Right atrium auricular region (tissue), 2 donors: ENCODE measurements at regions not wholly inside any gene's neighbourhood (a gene's known extent, or its start where the extent isn't known, plus 50 kb on each side); places are given as distances from the start of the nearest gene placed in this dataset.

Source experiments
- DNase-seq: peaks from one replicate; pipeline ENCODE4 v3.0.0-alpha.2; 2019; ENCODE audit warnings: low spot score
- H3K27ac ChIP-seq, 2 donors: fragments of 200-600 bp; sonication (generic); 1 replicate in 1 of 2; 2 replicates in 1 of 2; pipeline ENCODE4 v1.5.1; 2016 to 2019
- H3K27me3 ChIP-seq, 2 donors: fragments of 200-600 bp; sonication (generic); one replicate each; pipeline versions ENCODE4 v1.5.1 to v1.6.0; 2017 to 2019
- H3K36me3 ChIP-seq: fragments of 200-600 bp; sonication (generic); one replicate; pipeline ENCODE4 v1.5.1; 2016
- H3K4me1 ChIP-seq, 2 donors: fragments of 200-600 bp; sonication (generic); one replicate each; pipeline versions ENCODE4 v1.5.1 to v1.6.0; 2017 to 2019
- H3K4me3 ChIP-seq, 2 donors: fragments of 200-600 bp; sonication (generic); 1 replicate in 1 of 2; 2 replicates in 1 of 2; pipeline ENCODE4 v1.5.1; 2017 to 2019; ENCODE audit warnings: mild to moderate bottlenecking in 1 of 2, moderate library complexity in 1 of 2
- H3K9me3 ChIP-seq, 2 donors: fragments of 200-600 bp; sonication (generic); one replicate each; pipeline ENCODE4 v1.5.1; 2019
- TF ChIP-seq, protein P1 (sequence below), 2 donors: fragments of 200-600 bp; sonication (generic); IDR thresholded peaks; one replicate each; pipeline ENCODE4 v1.5.1; 2019; ENCODE audit warnings: antibody characterized with exemption in 2 of 2

- Histone ChIP-seq H3K4me3 (no peak overlapping the region), H3K4me1 (no peaks in the 10 kb centered on the region), H3K27ac (no peak overlapping the region), H3K9me3 (no peaks in the 10 kb centered on the region), H3K36me3 (no peaks in the 10 kb centered on the region), H3K27me3 (no peaks in the 10 kb centered on the region)
- no peak for DNase-seq
- TF ChIP-seq, protein P1, sequence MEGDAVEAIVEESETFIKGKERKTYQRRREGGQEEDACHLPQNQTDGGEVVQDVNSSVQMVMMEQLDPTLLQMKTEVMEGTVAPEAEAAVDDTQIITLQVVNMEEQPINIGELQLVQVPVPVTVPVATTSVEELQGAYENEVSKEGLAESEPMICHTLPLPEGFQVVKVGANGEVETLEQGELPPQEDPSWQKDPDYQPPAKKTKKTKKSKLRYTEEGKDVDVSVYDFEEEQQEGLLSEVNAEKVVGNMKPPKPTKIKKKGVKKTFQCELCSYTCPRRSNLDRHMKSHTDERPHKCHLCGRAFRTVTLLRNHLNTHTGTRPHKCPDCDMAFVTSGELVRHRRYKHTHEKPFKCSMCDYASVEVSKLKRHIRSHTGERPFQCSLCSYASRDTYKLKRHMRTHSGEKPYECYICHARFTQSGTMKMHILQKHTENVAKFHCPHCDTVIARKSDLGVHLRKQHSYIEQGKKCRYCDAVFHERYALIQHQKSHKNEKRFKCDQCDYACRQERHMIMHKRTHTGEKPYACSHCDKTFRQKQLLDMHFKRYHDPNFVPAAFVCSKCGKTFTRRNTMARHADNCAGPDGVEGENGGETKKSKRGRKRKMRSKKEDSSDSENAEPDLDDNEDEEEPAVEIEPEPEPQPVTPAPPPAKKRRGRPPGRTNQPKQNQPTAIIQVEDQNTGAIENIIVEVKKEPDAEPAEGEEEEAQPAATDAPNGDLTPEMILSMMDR (IDR thresholded peaks at IDR 0.05) = no peak
These were observed 346.2 kb upstream of the LRRC7 start for GRCh38 chr1:69221524-69221923.

DNA sequence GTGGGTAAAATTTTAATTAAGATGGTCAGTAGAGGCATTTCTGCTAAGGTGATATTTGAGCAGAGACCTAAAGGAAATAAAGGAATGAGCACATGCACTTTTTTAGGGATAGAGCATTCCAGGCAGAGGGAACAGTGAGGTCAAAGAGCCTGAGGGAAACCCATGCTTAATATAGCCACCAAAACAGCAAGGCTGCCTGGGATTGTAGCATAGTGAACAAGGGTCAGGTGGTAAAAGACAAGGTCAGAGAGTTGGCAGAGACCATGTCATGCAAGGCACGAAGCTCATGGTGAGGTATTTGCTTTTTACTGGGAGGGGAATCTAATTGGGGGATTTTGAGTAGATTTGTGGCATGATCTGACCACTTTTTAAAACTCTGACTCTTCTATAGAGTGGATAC, 344.6 kb upstream of the LRRC7 start:
- H3K9me3 ChIP-seq = no peaks in the 10 kb centered on the region
- DNase-seq = no peak

DNA sequence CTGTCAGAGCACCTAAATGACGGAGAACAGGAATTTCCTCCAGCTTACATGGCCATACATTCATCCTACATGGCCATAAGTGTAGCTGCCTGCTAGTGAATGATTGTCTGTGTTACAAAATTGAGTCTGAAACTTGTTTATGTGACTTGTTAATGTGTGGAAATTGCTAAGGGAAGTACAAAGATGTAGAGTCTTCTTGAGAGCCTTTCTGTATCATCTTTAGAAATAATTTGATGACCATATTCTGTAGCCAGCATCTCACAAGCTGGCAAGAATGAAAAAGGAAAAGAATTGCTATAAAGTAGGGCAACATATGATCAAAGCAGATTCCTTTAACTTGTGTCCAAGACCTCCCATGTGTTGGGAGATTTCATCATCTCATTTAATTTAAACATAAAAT, 339.2 kb upstream of the LRRC7 start:
- Histone ChIP-seq H3K36me3 (no peaks in the 10 kb centered on the region), H3K27me3 (no peaks in the 10 kb centered on the region), H3K4me3 (no peak overlapping the region), H3K4me1 (no peaks in the 10 kb centered on the region), H3K9me3 (no peaks in the 10 kb centered on the region), H3K27ac (no peak overlapping the region)
- no peak for DNase-seq
- TF ChIP-seq, protein P1 (IDR thresholded peaks at IDR 0.05) = no peak

More for the DNA sequence above, 344.6 kb upstream of the LRRC7 start:
- no peak overlapping the region for H3K4me3 ChIP-seq
- TF ChIP-seq, protein P1 (IDR thresholded peaks at IDR 0.05) = no peak
- H3K36me3 ChIP-seq = no peaks in the 10 kb centered on the region
- no peaks in the 10 kb centered on the region for H3K4me1 ChIP-seq
- no peak overlapping the region for H3K27ac ChIP-seq
- no peaks in the 10 kb centered on the region for H3K27me3 ChIP-seq

- Histone ChIP-seq H3K36me3 (no peaks in the 10 kb centered on the region), H3K27me3 (no peaks in the 10 kb centered on the region), H3K9me3 (no peaks in the 10 kb centered on the region), H3K4me3 (no peak overlapping the region), H3K27ac (no peak overlapping the region), H3K4me1 (no peaks in the 10 kb centered on the region)
- DNase-seq = no peak
- TF ChIP-seq, protein P1 (IDR thresholded peaks at IDR 0.05) = no peak
These were observed 337.5 kb upstream of the LRRC7 start for GRCh38 chr1:69230208-69230607.

GRCh38 chr1:69233463-69233862, 334.3 kb upstream of the LRRC7 start:
- Histone ChIP-seq H3K9me3 (no peaks in the 10 kb centered on the region), H3K4me3 (no peak overlapping the region), H3K27me3 (no peaks in the 10 kb centered on the region), H3K4me1 (no peaks in the 10 kb centered on the region), H3K36me3 (no peaks in the 10 kb centered on the region), H3K27ac (no peak overlapping the region)
- no peak for DNase-seq
- TF ChIP-seq, protein P1 (IDR thresholded peaks at IDR 0.05) = no peak

DNA sequence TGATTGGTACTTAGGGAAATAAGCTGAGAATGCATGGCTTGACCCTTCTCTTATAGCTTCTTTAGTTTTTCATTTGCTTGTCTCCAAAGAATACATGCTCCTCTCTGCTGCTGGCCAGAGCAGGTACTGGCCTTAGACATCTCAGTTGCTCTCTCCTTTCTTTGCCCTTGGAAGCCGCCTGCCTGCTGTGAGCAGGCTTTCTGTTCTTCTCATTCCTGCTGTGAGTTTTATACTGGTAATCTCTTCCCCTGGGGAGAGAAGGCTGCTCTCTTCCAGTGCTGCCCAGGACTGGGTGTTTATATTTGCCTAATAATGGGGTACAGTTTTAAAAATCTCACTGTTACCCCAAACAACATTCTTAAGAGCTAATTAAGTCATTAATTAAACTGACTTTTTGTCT, 323.5 kb upstream of the LRRC7 start:
- Histone ChIP-seq H3K36me3 (no peaks in the 10 kb centered on the region), H3K4me3 (no peak overlapping the region), H3K27me3 (no peaks in the 10 kb centered on the region), H3K9me3 (no peaks in the 10 kb centered on the region), H3K27ac (no peak overlapping the region), H3K4me1 (no peaks in the 10 kb centered on the region)
- TF ChIP-seq, protein P1 (IDR thresholded peaks at IDR 0.05) = no peak
- no peak for DNase-seq
